22Rv1 (cell line): ENCODE measurements at regions not wholly inside any gene's neighbourhood (a gene's known extent, or its start where the extent isn't known, plus 50 kb on each side); places are given as distances from the start of the nearest gene placed in this dataset.

Experiments used
- ZFX ChIP-seq: fragments of 450-650 bp; IDR thresholded peaks from 2 replicates; pipeline ENCODE4 v1.6.1; 2017; ENCODE audit warnings: antibody characterized with exemption, borderline replicate concordance
- TF ChIP-seq, protein P1 (sequence below): fragments of 450-650 bp; IDR thresholded peaks from 2 replicates; pipeline ENCODE4 v1.5.1; 2017; ENCODE audit warnings: mild to moderate bottlenecking

GRCh38 chr1:29958271-29958670, 721.9 kb downstream of the PTPRU start:
- TF ChIP-seq, protein P1, sequence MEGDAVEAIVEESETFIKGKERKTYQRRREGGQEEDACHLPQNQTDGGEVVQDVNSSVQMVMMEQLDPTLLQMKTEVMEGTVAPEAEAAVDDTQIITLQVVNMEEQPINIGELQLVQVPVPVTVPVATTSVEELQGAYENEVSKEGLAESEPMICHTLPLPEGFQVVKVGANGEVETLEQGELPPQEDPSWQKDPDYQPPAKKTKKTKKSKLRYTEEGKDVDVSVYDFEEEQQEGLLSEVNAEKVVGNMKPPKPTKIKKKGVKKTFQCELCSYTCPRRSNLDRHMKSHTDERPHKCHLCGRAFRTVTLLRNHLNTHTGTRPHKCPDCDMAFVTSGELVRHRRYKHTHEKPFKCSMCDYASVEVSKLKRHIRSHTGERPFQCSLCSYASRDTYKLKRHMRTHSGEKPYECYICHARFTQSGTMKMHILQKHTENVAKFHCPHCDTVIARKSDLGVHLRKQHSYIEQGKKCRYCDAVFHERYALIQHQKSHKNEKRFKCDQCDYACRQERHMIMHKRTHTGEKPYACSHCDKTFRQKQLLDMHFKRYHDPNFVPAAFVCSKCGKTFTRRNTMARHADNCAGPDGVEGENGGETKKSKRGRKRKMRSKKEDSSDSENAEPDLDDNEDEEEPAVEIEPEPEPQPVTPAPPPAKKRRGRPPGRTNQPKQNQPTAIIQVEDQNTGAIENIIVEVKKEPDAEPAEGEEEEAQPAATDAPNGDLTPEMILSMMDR: no peak
- TF ChIP-seq ZFX: no peak
